ENCODE measurements at regions not wholly inside any gene's neighbourhood (a gene's known extent, or its start where the extent isn't known, plus 50 kb on each side); places are given as distances from the start of the nearest gene placed in this dataset.

GRCh38 chrX:42973321-42973720, 195.4 kb upstream of the PPP1R2C start:
- intact Hi-C loops (cut with micrococcal nuclease; ENCODE audit: unreplicated experiment): no loop called here
- Histone ChIP-seq H3K36me3 (ENCODE audit: insufficient read depth, low read length) (peaks cover 17% of the 10 kb centered on the region; the same call in 1 of the 2 replicates), H3K79me2 (ENCODE audit: insufficient read depth, low read depth, low read length) (no peaks in the 10 kb centered on the region), H3K4me1 (ENCODE audit: insufficient read depth, low read length, poor library complexity, severe bottlenecking) (peaks cover 9% of the 10 kb centered on the region), H3K9me3 (ENCODE audit: low read length) (peaks cover 15% of the 10 kb centered on the region; the same call in 1 of the 2 replicates), H4K20me1 (ENCODE audit: insufficient read depth, low read length) (no peaks in the 10 kb centered on the region), H2AFZ (ENCODE audit: low read length) (no peak overlapping the region), H3K4me3 (ENCODE audit: low read depth, low read length, poor library complexity, severe bottlenecking) (no peak overlapping the region), H3K9me2 (ENCODE audit: insufficient read depth, low read length) (no peaks in the 10 kb centered on the region), H3K27ac (ENCODE audit: low read depth, low read length, poor library complexity, severe bottlenecking) (no peak overlapping the region), H3K4me2 (ENCODE audit: low read length) (no peak overlapping the region)
- POLR2A ChIA-PET: no interaction called here
- no peak for DNase-seq (ENCODE audit: low spot score)
- no TSS peak for BruUV-seq (replicated peaks)
- CTCF ChIA-PET (ENCODE audit: unreplicated experiment): no interaction called here
- TF ChIP-seq CTCF (conservative IDR thresholded peaks at IDR 0.05; ENCODE audit: low read length): no peak
- no peak for TF ChIP-seq EZH2phosphoT487 (IDR thresholded peaks at IDR 0.05; ENCODE audit: borderline replicate concordance, low read depth, low read length)

GRCh38 chrX:42975906-42976305, 197.9 kb upstream of the PPP1R2C start:
- Histone ChIP-seq H3K4me2 (ENCODE audit: low read length) (no peak overlapping the region), H3K36me3 (ENCODE audit: insufficient read depth, low read length) (peaks cover 23% of the 10 kb centered on the region; the same call in 1 of the 2 replicates), H2AFZ (ENCODE audit: low read length) (no peak overlapping the region; the same call in 1 of the 2 replicates), H4K20me1 (ENCODE audit: insufficient read depth, low read length) (no peaks in the 10 kb centered on the region), H3K9me2 (ENCODE audit: insufficient read depth, low read length) (no peaks in the 10 kb centered on the region), H3K4me3 (ENCODE audit: low read depth, low read length, poor library complexity, severe bottlenecking) (no peak overlapping the region), H3K9me3 (ENCODE audit: low read length) (peaks cover 14% of the 10 kb centered on the region; the same call in 1 of the 2 replicates), H3K79me2 (ENCODE audit: insufficient read depth, low read depth, low read length) (no peaks in the 10 kb centered on the region), H3K4me1 (ENCODE audit: insufficient read depth, low read length, poor library complexity, severe bottlenecking) (peaks cover 17% of the 10 kb centered on the region), H3K27ac (ENCODE audit: low read depth, low read length, poor library complexity, severe bottlenecking) (no peak overlapping the region)
- ChIA-PET POLR2A (interaction anchor here (0.6 to 1.9 kb wide), 3 partner anchors 10 to 18 kb away, joined by 3 to 5 read pairs (median 3); no protein-coding TSS in a partner anchor), CTCF (ENCODE audit: unreplicated experiment) (no interaction called here)
- DNase-seq (ENCODE audit: low spot score): no peak
- intact Hi-C loops (cut with micrococcal nuclease; ENCODE audit: unreplicated experiment): no loop called here
- TF ChIP-seq CTCF (conservative IDR thresholded peaks at IDR 0.05; ENCODE audit: low read length) (no peak), EZH2phosphoT487 (IDR thresholded peaks at IDR 0.05; ENCODE audit: borderline replicate concordance, low read depth, low read length) (no peak)
- BruUV-seq (replicated peaks): no TSS peak

GRCh38 chrX:42976746-42977366, 198.9 kb upstream of the PPP1R2C start:
- H3K4me3 ChIP-seq (ENCODE audit: low read depth, low read length, poor library complexity, severe bottlenecking): no peak overlapping the region
- peak; percentile 19 for DNase-seq (ENCODE audit: low spot score)
- H3K4me1 ChIP-seq (ENCODE audit: insufficient read depth, low read length, poor library complexity, severe bottlenecking): peaks cover 17% of the 10 kb centered on the region
- peak overlapping the region; percentile 55; the same call in 1 of the 2 replicates for H2AFZ ChIP-seq (ENCODE audit: low read length)
- no TSS peak for BruUV-seq (replicated peaks)
- H3K4me2 ChIP-seq (ENCODE audit: low read length): peak overlapping the region; percentile 29; the same call in 1 of the 2 replicates
- no peak for TF ChIP-seq EZH2phosphoT487 (IDR thresholded peaks at IDR 0.05; ENCODE audit: borderline replicate concordance, low read depth, low read length)
- TF ChIP-seq CTCF (conservative IDR thresholded peaks at IDR 0.05; ENCODE audit: low read length): peak; percentile 49; the same call in 1 of the 2 replicates
- POLR2A ChIA-PET: interaction anchor here (0.7 to 1.9 kb wide), 4 partner anchors 10 to 96 kb away, joined by 3 to 5 read pairs (median 3); no protein-coding TSS in a partner anchor
- no peaks in the 10 kb centered on the region for H3K9me2 ChIP-seq (ENCODE audit: insufficient read depth, low read length)
- CTCF ChIA-PET (ENCODE audit: unreplicated experiment): interaction anchor here (0.6 kb wide), 1 partner anchor 87 kb away, joined by 3 read pairs; no protein-coding TSS in a partner anchor
- H4K20me1 ChIP-seq (ENCODE audit: insufficient read depth, low read length): no peaks in the 10 kb centered on the region
- intact Hi-C loops (cut with micrococcal nuclease; ENCODE audit: unreplicated experiment): no loop called here
- H3K27ac ChIP-seq (ENCODE audit: low read depth, low read length, poor library complexity, severe bottlenecking): no peak overlapping the region
- peaks cover 4% of the 10 kb centered on the region; the same call in 1 of the 2 replicates for H3K9me3 ChIP-seq (ENCODE audit: low read length)
- H3K36me3 ChIP-seq (ENCODE audit: insufficient read depth, low read length): peaks cover 21% of the 10 kb centered on the region; the same call in 1 of the 2 replicates
- H3K79me2 ChIP-seq (ENCODE audit: insufficient read depth, low read depth, low read length): no peaks in the 10 kb centered on the region
